Skeletal muscle cell (primary cell): ENCODE measurements at regions not wholly inside any gene's neighbourhood (a gene's known extent, or its start where the extent isn't known, plus 50 kb on each side); places are given as distances from the start of the nearest gene placed in this dataset.

ENCODE experiments used
- DNase-seq: peaks from one replicate; pipeline ENCODE4 v3.0.0-alpha.2; 2010; ENCODE audit warnings: low read depth
- H3K4me3 ChIP-seq: 2 replicates; pipeline ENCODE4 v1.5.1; 2011; ENCODE audit warnings: low read depth, mild to moderate bottlenecking, control low read depth, low read length, moderate library complexity

DNA sequence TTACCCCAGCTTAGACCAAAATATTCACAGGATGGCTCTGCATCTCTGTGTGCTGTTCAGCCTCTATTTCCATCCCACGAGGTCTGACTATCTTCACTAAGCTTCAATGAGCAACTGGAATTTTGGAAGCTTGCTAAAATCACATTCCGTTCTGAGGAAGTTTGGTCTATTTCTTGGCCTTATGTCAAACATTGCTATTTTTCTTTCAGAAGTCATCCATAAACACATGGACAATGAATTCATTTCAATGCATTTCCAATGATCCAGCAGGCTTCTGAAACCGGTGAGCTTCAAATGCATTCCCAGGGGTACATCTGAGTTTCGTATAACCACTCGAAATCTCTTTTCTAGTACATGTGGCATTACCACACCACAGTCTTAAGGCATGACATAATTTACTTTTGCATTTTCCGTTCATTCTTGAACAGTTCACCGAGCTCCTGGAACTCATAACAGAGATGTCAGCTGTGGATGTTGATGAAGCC lies 294.1 kb upstream of the KAZN start:
- peak; percentile 48 for DNase-seq
- no peak overlapping the region for H3K4me3 ChIP-seq

GRCh38 chr1:14308460-14308859 lies 290.0 kb upstream of the KAZN start:
- no peak for DNase-seq
- H3K4me3 ChIP-seq = no peak overlapping the region

GRCh38 chr1:14309984-14310383 lies 288.5 kb upstream of the KAZN start:
- DNase-seq = no peak
- no peak overlapping the region for H3K4me3 ChIP-seq

- no peak for DNase-seq
- H3K4me3 ChIP-seq = no peak overlapping the region
Observed at GRCh38 chr1:14310476-14310875, 288.0 kb upstream of the KAZN start.

- H3K4me3 ChIP-seq = no peak overlapping the region
- DNase-seq = no peak
Observed at GRCh38 chr1:14313731-14314431, 284.6 kb upstream of the KAZN start.

GRCh38 chr1:14318830-14319229 lies 279.7 kb upstream of the KAZN start:
- H3K4me3 ChIP-seq = no peak overlapping the region
- DNase-seq = no peak

DNA sequence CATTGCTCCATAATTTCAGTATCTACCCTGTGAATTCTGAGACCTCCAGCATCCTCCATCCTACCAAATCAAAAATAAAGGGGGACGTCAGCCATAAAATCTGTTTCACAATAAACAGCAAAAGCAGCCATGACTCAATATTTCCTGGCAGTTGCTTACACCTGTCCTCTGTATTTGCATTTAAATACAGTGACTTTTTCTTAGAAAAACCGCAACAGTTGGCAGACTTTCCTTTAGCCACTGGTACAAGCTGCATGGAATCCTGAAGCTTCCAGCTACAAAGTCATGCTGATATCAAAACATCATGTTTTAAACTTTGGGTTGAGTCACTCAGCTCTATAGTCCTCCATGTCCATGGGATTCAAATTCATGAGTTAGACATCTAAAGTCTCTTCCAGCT lies 278.0 kb upstream of the KAZN start:
- H3K4me3 ChIP-seq = no peak overlapping the region
- DNase-seq = peak; percentile 31

DNA sequence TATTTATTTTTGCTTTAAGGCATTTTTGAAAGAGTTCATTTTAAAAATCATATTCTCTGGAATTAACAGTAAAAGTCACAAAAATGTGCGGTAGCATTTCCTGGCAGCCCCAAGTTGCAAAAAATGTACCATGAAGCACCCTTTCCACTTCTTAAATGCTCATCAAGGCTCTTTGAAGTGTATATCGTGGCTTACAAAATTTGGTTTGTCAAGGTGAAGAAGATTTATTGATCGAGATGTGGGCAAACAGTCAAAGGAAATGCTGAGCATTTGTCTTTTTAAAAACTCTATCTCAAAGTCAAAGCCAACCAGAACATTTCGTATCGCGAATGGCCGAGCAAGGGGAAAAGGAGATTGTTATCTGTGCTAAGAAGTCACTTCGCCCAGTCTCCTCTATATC lies 277.5 kb upstream of the KAZN start:
- DNase-seq = no peak
- no peak overlapping the region for H3K4me3 ChIP-seq

DNA sequence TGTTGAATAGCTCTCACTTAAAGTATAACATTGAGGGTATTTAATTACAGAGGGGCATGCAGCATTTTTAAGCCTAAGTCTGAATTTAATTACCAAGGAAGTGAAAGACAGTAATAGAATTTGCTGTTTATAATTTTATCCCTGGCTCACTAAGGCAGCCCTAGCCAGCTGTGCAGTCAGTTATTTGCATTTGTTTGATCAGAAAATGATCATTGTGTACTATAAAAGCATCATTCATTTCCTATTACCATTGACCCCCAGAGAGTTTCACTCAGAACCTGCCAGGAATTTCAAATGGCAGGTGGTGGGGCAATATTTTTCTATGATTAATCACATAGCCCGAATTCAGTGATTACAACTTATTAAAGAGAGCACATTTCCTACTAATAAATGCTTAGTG lies 277.1 kb upstream of the KAZN start:
- H3K4me3 ChIP-seq = no peak overlapping the region
- DNase-seq = no peak

DNA sequence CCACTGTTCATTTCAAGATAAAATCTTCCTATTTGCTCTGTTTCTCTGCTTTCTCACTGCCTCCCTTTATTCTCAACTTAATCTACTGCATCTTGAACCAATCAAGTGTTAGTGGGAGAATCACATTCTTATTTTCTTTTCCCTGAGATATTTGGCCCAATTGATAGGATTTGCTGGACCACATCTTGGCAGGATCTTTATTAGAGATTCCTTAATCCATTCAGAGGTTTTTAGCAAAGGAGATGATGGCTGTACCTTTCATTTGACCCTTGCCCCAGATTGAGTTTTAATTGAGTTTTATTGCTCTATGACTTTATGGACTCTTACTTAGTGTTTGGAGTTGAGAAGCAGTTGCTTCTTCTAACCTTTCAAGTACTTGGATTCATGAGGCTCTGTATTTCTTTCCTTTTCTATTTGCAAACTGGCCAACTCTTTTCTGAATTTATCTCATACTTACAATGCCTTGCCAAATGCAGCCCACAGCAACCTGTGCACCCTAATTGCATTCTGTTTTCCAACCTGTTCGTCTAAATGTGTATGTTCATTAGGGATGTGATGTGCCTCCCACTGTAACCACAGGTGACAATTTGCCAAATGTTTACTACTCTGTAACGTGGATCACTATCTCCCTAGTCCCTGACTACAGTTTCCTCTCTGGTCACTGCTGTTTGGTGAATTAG lies 274.8 kb upstream of the KAZN start:
- DNase-seq = no peak
- H3K4me3 ChIP-seq = no peak overlapping the region

DNA sequence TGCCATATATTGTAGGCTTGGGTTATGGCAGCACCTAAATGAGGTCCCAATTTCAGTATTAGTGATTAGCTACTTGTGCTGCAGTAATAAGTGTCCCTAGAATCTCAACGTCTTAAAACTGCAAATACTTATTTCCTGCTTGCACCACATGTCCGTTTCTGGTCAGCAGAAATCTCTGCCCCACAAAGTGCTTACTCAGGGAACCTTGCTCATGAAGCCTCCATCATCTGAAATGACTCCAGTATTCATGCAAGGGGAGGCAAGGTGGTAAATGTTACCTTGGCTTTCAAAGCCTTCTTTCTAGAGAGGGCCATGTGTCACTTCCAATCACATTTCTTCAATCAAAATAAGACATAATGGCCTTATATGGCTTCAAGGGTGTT lies 274.2 kb upstream of the KAZN start:
- H3K4me3 ChIP-seq = no peak overlapping the region
- no peak for DNase-seq

DNA sequence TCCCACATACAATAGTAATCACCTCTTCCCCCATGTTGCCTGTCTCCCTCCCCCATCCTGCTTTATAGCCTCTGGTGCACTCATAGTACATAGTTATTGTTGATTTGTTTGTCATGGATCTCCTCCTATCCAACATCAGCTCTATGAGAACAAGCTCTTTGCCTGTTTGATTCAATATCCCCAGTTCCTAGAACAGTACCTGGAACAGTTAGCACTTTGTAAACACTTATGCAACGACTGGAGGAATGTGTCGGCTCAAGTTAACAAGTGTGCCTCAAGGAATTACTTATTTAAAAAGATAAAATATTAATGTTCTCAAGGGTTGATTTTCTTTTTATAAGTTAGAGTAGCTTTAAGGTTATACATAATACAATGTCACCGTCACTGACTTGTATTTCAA lies 271.6 kb upstream of the KAZN start:
- no peak overlapping the region for H3K4me3 ChIP-seq
- no peak for DNase-seq

GRCh38 chr1:14328685-14329084 lies 269.8 kb upstream of the KAZN start:
- H3K4me3 ChIP-seq = no peak overlapping the region
- DNase-seq = no peak

- DNase-seq = no peak
- no peak overlapping the region for H3K4me3 ChIP-seq
Observed at GRCh38 chr1:14332158-14332557, 266.3 kb upstream of the KAZN start.

GRCh38 chr1:14334336-14335176 lies 263.9 kb upstream of the KAZN start:
- DNase-seq = no peak

GRCh38 chr1:14338509-14338908 lies 260.0 kb upstream of the KAZN start:
- no peak overlapping the region for H3K4me3 ChIP-seq
- no peak for DNase-seq

More at GRCh38 chr1:14334336-14335176, 263.9 kb upstream of the KAZN start:
- H3K4me3 ChIP-seq = no peak overlapping the region

- H3K4me3 ChIP-seq = no peak overlapping the region
- DNase-seq = no peak
Observed at GRCh38 chr1:14339288-14339687, 259.2 kb upstream of the KAZN start.

DNA sequence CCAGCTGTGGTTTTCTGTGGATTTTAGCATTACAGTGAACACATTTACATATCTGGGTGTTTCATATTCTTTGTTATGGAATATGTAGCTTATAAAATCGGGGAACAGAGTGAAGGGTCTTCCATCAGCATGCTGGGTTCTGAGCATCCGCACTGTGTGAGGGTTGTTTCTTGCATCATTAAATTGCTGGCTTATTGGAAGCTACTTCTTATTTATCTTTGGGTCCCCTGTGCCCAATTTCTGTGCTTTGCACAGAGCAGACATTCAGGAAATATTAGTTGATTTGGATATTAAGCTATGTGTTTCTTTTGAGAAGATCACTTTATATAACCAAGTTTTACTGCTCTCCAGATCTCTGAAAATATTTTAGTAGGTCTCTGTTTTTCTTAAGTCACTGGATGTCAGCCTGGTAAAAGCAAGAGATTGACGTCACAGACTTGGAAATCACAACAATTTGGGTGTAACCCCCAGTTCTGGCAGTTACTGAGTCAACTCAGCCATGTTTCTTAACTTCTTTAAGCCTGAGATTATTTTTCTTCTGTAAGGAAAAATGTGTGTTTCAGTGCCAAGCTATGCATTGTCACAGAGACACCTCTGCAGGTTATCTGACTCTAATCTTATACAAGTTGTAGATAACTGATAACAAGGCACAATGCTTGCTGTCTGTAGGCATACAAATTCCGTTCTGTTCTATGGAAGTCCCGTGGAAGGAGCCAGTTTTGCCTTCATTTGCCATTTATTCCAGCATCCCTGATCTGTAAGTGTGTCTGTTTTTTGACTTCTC lies 258.3 kb upstream of the KAZN start:
- DNase-seq = no peak

DNA sequence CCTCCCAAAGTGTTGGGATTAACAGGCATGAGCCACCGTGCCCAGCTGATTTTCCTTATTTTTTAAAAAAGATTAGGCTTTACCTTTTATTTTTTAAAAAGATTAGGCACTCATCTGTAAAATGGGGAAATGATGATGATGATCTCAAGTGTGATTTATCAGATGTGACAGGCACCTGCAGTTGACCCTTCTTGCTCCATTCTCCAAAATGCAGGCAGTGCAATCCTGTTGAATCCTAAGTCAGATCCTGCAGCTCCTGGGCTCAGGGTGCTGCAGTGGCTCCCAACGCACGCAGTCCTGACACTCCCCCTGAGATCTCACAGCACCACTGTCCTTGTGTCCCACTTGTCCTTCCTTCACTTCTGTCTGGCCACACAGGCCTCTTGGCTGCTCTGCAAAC lies 257.3 kb upstream of the KAZN start:
- H3K4me3 ChIP-seq = no peak overlapping the region
- no peak for DNase-seq

More for the DNA sequence above, 258.3 kb upstream of the KAZN start:
- no peak overlapping the region for H3K4me3 ChIP-seq
